LoVo (cell line): ENCODE measurements at regions not wholly inside any gene's neighbourhood (a gene's known extent, or its start where the extent isn't known, plus 50 kb on each side); places are given as distances from the start of the nearest gene placed in this dataset.
"Not testable (repeated sequence)": the region's sequence is repeated elsewhere in the genome, so short reads cannot be mapped to it uniquely, and the experiment has no call there.

Experiments
- DNase-seq: peaks from one replicate; pipeline ENCODE4 v3.0.0-alpha.2; 2016; ENCODE audit warnings: low spot score

DNA sequence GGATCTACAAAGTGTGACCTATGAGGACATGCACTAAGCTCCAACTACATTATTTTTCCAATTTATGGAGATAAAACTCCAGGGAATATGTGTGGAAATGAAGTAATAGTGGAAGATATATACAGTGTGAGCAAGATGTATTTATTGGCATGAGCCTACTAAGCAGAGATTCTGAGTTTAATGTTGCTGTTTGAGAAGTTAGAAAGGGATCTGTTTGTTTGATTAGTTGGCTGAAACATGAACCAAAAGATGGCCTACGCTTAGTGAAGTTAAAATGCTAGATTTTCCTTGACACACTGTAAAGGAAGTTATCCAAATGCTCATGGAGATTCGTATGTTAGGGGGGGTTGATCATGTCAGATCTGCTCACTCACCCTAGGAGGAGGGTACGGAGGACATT lies 621.7 kb downstream of the TMEM182 start:
- DNase-seq, result no peak

DNA sequence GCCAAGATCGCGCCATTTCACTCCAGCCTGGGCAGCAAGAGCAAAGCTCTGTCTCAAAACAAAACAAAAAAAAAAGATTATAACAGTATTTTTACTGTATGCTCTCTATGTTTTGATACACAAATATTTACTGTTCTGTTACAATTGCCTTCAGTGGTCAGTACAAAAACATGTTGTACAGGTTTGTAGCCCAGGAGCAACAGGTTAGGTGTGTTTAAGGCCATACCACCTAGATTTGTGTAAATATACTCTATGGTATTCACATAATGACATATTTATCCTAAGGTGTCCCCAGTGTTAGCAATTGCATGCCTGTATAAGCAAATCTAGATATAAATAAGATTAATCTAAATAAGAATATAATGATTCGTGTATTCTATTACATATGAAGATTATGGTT lies 625.0 kb downstream of the TMEM182 start:
- DNase-seq, result no peak

DNA sequence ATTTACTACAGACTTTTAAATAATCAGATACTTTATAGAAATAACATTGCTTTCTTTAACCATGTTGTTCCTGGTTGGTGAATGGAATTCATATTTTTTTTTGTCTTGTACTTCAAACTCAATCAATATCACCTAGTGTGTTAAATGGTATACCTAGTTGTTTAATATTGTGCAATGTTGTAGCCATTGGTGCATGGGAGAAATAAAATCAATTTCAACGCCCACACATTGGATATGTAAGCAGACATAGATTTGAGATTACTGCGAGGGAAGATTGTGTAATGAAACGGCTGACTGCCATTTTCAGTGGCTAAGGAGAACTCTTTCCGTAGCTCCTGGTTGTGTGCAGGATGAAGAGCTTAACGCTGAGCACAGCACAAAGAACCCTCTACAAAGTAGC lies 626.1 kb downstream of the TMEM182 start:
- DNase-seq, result no peak

DNA sequence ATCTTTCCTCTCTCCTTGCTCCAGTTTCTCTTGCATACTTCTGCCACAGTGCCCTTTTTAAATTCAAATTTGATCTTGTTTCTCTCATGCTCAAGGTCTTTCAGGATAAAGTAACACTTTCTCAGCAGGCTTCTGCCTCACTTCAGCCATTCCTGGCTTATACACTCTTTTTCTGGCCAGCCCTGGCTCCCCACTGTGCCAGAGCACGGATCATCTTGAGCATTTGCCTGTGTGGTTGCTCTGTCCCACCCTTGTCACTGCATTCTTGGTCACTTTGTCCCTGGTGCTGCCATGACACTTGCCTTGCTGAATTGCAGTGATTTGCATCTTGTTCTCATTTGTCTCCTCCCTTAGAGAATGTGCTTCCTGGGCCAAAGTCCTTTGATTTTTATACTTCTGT lies 634.3 kb downstream of the TMEM182 start:
- DNase-seq, result no peak

DNA sequence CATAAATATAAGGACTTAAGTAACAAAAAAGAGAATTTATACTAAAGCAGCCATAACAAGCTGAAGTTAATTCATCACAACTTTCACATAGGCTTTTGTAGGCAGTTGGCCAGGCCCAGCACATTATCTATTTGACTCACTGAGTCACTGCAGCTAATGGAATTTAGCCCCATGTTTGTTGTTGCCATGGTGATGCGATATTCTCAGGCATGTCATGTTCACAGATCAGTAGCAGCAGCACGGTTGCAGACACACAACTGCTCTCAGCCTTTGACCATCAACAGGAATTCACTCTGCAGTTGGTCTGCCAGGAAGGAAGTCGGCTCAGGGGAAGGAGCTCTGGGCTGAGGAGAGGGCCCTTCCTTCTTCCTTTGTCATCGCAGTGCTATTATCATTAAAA lies 639.8 kb downstream of the TMEM182 start:
- DNase-seq, result no peak

DNA sequence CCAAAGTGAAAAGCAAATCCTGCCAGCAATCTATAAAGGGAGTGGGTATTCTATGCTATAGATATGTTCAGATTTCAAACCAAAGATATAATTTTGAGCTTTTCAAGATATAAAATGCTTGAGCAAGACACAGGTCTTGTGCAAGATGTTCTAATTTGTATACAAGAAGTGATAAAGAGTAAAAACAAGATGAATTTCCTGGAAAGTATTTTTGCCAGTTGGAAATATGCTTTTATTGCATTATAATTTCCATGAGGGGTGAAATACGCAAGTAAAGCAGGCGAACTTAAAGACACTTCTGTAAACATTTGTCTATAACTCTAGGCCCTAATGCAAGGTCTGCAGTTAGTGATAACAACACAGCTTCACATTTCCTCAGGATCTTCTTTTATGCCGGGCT lies 640.5 kb downstream of the TMEM182 start:
- DNase-seq, result no peak

DNA sequence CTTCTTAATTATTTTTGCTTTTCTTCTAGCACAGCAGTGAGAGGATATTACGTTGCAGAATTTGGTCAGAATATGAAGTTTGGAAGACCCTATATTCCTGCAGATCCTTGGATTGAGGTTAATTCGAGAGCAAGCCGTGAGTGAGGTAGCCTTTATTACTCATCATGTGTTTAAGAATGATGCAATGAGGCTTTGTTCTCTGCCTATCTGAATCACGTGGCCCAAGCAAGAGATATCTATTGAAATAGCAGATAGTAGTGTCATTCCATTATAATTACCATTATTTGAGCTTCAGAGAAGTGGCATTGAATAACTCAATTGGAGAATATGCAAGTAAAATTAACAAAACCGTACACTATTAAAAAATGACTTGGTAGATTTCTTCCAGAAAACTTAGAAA lies 641.1 kb downstream of the TMEM182 start:
- DNase-seq, result no peak

DNA sequence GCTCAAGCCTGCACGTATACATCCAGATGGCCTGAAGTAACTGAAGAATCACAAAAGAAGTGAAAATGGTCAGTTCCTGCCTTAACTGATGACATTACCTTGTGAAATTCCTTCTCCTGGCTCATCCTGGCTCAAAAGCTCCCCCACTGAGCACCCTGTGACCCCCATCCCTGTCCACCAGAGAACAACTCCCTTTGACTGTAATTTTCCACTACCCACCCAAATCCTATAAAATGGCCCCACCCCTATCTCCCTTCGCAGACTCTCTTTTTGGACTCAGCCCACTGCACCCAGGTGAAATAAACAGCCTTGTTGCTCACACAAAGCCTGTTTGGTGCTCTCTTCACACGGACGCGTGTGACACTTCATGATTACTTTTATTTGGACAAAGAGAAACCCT lies 641.6 kb downstream of the TMEM182 start:
- not testable (repeated sequence) for DNase-seq

DNA sequence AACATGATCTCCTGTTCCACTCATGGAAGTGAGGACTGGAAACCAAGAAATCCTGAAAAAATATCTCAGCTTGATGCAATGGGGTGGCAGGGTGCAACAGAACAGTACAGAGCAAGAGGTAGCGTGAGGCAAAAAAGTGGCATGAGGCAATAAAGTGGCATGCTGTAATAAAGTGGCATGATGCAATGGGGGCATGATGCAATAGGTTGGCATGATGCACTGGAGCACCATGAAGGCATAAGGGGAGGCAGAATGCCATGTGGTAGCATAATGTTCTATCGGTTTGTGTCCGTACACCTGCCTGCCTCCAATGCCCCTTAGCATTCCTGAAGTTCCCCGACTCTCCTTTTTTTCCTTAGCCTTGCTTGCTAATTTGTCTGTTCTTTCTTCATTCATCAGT lies 648.4 kb downstream of the TMEM182 start:
- no peak for DNase-seq

DNA sequence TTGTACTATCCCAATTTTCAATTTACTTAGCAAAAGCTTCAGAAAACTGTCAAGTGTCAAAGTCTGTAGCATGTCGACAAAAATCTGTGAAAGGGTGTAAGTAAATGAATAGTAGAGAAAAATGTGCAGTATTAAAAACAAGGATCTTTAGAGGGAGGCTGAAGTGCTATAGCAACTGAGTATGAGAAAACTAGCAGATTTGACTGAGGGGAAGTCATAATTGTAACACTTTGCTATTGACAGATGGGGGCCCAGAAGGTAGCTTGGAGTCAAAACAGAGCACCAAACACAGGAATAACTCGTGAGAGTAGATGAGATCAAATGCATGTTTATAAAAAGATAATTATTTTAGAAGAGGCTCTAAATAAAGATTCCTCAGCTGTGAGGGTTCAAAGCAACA lies 657.7 kb downstream of the TMEM182 start:
- DNase-seq, result no peak

DNA sequence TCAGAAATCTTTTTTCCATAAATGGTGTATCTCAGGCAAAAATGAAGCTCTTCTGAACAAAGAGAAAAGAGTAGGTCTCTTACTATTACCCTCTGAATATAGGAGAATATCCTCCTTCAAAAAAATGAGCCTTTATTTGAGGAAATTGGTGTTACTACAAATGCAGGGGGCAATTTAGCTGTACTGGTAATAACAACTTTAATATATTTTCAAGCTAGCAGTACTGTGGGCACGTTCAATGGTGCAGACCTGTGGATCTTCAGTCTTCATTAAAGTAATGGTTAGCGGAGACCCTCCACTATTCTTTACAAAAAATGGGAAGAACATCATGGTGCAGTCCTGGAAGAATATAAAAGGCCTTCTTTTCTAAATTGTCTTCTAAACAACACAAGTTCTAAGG lies 661.3 kb downstream of the TMEM182 start:
- DNase-seq, result no peak

DNA sequence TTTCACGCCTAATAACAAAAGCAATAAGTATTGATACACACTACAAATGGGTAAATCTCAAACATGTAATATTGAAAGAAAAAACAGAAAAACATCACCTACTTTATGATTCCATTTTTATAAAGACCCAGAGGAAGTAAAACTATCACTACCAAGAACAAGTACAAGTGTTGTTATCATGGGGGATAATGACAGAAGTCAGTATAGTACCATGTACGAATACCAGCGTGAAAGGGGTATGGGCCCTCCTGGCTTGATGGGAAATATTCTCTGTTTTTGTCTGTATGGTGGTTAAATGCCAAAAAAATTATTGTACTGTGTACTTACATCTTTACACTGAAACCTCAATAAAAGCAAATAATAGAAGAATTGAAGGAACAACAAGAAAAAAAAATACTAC lies 665.7 kb downstream of the TMEM182 start:
- DNase-seq, result no peak

DNA sequence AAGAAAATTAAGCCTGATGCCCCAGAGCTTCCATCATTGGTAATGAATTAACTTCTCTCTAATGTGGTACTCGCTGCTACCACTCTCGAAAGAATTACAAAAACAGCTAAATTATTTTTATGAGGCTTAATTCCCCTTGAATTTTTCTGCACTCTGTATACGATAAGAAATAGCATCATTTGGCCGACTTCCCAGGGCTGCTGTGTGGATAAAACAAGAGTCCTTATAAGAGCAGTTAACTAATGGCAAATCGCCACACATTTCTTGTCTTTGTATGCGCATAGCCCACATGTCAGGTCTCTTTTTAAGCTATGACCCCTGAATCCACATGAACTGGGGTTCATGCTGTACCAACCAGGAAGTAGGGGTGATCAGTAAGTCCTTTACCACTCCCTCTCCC lies 668.4 kb downstream of the TMEM182 start:
- DNase-seq, result no peak

DNA sequence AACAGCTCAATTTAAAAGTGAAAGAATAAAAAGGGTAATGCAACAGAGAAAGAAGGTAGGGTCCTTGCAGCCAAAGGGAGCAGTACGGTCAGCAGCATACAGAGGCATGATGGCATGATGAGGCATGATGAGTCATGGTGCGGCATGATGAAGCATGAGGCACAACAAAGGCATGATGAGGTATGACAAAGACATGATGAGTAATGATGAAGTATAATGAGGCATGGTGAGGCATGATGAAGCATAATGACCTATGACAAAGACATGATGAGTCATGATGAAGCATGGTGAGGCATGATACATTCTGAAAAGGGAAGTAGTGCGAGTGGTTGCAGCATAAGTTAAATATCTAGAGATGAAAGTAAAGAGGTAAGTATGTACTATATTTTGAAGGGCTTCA lies 673.2 kb downstream of the TMEM182 start:
- no peak for DNase-seq

DNA sequence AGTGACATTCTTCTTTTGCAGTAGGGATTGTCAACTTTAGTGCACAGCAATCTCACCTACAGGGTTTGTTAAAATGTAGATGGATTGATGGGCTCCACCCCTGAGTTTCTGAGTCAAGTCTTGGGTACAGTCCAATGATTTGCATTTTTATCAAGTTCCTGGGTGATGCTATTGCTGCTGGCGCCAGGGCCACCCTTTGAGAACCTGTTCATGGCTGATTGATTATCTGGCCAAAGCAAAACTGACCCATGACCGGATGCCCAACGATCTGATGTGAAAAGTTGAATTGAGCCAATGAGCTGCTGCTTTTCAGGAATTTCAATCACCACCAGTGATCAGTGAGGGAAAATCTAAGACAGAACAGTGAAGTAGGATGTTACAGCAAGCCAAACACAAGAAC lies 675.3 kb downstream of the TMEM182 start:
- no peak for DNase-seq

DNA sequence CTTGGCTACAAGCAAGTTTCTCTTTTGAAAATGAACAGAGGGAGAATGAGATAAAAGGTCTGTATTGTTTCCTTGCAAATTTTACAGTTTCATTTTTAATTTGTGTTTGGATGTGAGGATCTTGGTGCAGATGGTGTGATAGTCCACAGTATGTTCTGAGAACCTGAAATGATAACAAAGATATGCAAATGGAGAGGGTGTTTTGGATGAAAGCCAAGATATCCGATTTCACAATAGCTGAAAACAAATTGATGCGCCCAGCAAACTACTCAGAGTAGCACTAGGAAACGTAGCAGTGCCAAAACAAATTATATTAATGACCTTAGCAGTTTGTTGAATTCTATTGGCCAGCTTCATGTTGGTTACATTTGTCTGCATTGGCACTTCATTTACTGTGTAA lies 683.5 kb downstream of the TMEM182 start:
- no peak for DNase-seq

DNA sequence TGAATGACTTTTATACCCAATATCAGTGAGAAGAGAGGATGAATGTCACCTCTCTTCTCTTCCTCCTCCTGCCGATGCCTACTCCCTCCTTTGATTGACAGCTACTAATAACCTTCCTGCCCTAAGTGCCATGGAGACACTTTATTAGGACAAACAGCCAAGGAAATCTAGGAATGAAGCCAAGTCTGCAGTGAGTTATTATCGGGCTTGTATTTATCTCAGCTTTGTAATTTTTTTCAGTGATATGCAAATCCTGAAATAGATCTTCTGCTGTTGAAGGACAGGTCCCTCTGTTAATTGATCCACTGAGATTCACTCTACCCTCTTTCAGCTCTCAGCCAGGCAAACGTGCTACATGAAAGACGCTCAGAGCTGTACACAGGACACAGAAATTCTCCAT lies 686.7 kb downstream of the TMEM182 start:
- DNase-seq, result no peak

DNA sequence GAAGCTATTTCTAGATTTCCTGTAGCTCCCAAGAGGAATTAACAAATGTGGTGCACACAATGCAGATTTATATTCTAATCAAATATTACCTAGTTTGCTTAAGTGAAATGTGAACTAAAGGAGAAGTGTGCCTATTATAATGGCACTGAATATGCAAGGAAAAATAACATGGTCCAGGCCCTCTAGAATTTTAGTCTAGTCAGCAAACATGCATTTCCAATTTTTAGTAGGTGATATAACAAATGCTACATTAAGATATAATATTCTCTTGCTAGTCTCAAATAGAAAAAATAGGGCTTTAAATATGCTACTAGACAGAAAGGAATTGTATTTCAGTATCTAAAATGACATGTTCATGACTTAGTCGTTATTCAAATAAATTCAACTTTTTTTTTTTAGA lies 689.5 kb downstream of the TMEM182 start:
- DNase-seq, result no peak

DNA sequence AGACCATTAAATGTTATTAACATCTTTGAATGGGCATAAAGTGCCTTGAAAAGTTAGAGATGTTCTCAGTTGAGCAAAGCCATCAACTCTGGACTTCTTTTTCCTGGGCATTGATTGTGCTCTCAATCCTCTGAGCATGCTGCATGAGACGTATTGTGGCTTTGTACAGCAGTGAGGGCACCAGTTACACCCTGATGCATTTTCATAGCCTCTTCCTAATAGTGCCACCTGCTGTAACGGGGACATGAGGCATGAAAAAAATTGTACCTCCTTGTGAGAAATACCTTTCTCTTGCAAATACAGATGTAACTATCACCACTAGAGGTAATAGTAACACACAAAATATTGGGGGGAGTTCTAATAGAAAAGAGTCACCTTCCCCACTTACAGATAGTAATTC lies 697.5 kb downstream of the TMEM182 start:
- DNase-seq, result no peak

DNA sequence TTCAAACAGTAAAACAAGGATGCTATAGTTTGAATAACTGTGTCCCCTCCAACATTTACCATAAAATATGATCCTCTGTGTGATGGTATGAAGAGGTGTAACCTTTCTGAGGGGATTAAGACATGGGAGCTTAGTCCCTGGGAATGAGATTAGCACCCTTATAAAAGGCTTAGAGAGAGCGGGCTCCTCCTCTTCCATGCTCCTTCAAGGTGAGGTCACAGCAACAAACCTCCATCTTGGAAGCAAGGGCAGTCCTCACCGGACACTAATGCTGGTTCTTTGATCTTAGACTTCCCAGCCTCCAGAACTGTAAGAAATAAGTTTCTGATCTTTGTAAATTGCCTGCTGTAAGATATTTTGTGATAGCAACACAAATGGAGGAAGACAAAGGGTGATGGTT lies 700.3 kb downstream of the TMEM182 start:
- no peak for DNase-seq

DNA sequence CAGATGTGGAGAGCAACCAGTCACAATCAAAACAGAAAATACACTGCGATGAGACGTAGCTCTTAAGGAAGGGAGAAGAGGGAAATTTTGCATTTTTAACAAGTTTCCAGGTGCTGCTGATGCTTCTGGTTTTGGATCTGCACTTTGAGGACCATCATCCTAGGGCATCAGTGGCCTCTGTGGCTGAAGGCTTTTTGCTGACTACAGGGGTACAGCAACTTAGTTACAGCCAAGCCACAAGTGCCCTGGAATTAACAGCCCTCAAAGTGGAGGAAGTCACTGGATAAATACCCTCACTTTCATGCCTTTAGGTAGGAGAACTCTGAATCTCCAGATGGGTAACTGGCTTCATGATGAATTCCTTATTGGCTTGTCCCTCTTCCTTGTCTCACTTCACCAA lies 700.9 kb downstream of the TMEM182 start:
- no peak for DNase-seq

DNA sequence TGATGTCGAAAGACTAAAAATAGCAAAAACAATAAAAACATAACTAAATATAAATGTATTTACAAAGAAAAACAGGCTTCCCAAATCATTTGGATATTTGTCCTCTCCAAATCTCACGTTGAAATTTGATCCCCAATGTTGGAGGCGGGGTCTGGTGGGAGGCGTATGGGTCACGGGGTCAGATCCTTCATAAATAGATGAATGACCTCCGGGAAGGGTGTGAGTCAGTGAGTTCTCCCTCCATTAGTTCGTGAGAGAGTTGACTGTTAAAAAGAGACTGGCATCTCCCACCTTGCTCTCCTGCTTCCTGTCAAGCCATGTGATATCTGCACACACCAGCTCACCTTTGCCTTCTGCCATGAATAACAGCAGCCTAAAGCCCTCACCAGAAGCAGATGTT lies 703.0 kb downstream of the TMEM182 start:
- no peak for DNase-seq

DNA sequence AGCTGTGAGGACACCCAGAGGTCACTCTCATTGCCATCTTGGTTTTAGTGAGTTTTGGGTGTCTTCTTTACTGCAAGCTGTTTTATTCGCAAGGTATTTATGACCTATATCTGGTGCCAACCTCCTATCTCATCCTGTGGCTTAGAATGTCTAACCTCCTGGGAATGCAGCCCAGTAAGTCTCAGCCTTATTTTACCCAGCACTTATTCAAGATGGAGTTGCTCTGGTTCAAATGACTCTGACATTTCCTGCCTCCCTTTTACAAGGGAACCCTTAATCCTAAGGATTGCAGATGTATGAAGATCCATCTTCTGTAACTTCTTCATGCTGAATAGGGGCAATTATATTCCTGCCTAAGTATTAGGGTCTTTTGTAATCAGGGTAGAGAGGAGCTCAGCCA lies 708.0 kb downstream of the TMEM182 start:
- DNase-seq, result no peak

DNA sequence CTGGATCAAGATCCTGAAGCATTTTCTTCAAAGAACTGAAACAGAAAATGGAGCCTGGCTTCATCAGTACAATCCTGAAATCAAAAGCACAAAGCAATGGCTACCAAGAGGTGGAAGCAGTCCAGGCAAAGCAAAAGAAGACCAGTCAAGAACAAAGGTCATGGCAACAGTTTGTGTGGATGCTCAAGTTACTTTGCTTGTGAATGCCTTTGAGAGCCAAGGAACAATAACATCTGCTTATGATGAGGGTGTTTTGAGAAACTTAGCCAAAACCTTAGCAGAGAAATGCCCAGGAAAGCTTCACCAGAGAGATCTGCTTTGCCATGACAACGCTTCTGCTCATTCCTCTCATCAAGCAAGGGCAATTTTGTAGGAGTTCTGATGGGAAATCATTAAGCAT lies 723.1 kb downstream of the TMEM182 start:
- DNase-seq, result no peak

DNA sequence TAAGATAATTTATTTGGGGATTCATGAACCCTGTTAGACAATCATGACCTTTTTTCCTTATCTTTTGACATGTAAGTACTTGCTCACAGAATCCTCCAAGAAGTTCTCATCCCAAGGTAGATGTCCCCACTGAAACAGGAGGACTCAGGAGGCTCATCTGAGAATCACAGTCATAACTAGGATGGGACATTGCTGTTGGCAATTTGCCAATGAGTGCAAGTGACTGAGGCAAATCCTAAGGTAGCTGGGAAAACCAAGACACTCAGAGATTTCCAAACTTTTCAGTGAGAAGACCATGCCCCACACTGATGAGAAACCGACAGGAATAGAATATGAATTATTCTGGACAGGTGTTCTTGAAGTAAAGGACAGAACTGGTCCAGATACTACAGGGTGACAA lies 735.0 kb downstream of the TMEM182 start:
- no peak for DNase-seq

DNA sequence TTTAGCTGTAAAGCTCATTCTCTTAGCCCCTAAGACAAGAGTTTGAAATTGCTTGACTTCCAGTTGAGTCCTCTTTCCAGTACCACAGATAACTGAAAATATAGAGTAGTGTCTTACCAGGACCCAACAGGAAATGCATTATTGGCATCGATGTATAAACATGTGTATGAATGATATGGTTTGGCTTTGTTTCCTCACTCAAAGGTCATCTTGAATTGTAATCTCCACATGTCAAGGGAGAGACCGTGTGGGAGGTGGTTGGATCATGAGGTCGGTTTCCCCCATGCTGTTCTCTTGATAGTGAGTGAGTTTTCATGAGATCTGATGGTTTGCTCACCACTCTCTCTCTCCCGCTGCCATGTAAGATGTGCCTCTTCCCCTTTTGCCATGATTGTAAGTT lies 745.0 kb downstream of the TMEM182 start:
- DNase-seq, result no peak
